ENCODE measurements at regions not wholly inside any gene's neighbourhood (a gene's known extent, or its start where the extent isn't known, plus 50 kb on each side); places are given as distances from the start of the nearest gene placed in this dataset.
"Not testable (repeated sequence)": the region's sequence is repeated elsewhere in the genome, so short reads cannot be mapped to it uniquely, and the experiment has no call there.

DNA sequence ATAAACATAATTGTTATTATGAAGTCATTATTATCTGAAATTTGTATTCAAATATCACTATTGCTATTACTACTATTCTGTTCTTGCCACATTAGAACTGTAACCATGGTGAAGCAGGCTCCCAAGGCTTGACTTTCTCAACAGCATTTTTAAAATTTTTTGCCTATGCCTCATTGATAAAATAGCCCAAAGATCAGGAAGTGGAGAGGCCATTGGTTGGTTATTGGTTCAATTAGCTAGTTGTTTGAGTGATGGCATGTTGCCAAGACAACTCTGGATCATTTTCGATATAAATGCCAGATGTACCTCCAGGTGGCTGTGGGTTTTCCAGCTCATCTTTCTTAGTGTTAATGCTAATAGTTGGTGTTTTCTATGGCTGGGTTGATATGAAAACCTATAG lies 513.5 kb downstream of the TRIB2 start:
- peak in 1 of 2 experiments; percentile 32 for DNase-seq

DNA sequence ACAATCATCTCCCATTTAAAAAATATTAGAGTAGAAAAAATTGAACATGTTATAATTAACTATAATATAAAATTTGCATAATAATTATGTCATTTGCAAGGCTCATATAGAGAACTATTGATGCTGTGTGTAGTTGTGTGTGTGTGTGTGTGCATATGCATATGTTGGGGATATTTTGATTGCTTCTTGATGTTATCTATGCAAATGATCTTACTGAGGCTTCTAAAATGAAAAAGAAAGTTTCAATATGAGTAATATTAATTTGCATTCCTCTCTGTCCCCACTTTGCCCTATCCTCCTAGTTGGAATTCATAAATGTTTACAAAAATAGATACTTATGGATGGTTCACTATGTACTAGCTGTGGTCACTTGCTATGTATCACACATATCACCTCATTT lies 523.3 kb downstream of the TRIB2 start:
- DNase-seq, result no peak

- DNase-seq, result no peak
Observed at GRCh38 chr2:13240789-13241487, 524.2 kb downstream of the TRIB2 start.

DNA sequence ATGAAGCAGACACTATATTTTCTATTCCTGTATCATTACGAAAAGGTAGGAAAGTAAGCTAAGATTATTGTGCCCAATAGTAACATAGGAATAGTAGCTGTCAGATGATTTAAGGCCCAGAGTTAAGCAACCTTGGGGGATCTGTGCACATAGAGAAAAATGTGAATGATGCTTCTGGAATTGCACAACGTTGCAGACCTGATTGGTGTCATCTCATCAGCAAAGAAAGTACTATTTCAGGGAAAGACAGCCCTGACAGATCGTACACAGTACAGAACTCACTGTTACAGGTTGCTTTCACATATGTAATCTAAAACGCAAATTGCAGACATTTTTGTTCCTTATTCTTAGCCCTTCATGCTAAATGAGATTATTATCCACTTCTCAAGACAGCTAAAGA lies 535.9 kb downstream of the TRIB2 start:
- no peak for DNase-seq

- DNase-seq, result no peak
Observed at GRCh38 chr2:13255485-13255884, 538.7 kb downstream of the TRIB2 start.

DNA sequence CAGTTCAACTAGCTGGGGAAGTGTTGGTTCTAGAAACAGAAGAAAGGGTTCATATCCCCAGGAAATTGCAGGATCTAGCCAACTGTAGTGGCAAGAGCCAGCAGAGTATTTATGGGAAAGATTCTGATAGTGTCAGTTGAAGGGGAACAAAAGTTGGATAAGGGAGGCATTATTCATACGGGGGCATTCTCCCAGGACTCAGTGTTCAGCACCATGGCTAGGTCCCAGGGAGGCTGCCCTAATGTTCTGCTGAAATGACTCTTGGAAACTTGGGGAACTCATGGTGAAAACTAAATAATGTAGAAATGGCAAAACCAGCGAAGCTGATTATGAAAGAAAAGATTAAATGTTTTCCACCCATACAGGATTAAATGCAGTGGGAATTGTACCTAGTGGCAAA lies 543.7 kb downstream of the TRIB2 start:
- no peak for DNase-seq

- no peak for DNase-seq
Observed at GRCh38 chr2:13266166-13266565, 549.4 kb downstream of the TRIB2 start.

GRCh38 chr2:13284688-13285087 lies 568.0 kb downstream of the TRIB2 start:
- DNase-seq, result no peak

GRCh38 chr2:13289310-13289709 lies 572.6 kb downstream of the TRIB2 start:
- no peak for DNase-seq

- not testable (repeated sequence) for DNase-seq
Observed at GRCh38 chr2:13308478-13308805, 591.7 kb downstream of the TRIB2 start.

DNA sequence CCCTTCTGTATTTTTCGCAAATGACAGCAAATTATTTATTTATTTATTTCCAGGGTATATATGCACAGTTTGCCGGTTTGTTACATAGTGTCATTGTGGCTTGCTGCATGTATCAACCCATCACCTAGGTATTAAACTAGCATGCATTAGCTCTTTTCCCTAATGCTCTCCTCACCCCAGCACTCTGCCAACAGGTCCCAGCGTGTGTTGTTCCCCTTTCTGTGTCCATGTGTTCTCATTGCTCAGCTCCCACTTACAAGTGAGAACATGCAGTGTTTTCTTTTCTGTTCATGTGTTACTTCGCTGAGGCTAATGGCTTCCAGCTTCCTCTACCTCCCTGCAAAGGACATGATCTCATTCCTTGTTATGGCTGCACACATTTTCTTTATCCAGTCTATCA lies 592.3 kb downstream of the TRIB2 start:
- DNase-seq, result no peak

DNA sequence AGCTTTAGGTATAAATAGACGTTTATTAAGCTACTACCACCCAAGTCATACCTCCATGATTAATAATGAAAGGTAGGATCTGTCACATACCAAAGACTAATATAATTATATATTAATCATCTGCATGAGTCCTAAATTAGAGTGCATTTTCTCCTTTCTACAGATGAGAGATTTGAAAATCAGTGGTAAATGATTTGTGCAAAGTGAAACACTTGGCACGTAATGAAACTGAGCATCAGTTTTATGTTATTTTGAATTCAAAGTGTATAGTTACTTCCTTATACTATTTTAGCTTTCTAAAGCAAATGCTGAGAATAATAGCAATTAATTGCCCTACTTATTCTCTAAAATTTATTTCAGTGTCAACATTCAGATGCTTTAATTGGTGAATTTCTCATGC lies 615.3 kb downstream of the TRIB2 start:
- DNase-seq, result no peak

DNA sequence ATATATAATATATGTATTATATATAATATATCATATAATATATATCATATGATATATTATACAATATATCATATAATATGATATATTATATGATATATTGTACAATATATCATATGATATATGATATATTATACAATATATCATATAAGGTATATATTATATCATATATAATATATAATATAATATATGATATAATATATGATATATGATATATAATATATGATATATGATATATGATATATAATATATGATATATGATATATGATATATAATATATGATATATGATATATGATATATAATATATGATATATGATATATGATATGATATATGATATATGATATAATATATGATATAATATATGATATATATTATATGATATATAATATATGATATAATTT lies 617.3 kb downstream of the TRIB2 start:
- not testable (repeated sequence) for DNase-seq

GRCh38 chr2:13334545-13334944 lies 617.8 kb downstream of the TRIB2 start:
- DNase-seq, result no peak

GRCh38 chr2:13335862-13336535 lies 619.3 kb downstream of the TRIB2 start:
- DNase-seq, result no peak

GRCh38 chr2:13351068-13351467 lies 634.3 kb downstream of the TRIB2 start:
- no peak for DNase-seq

DNA sequence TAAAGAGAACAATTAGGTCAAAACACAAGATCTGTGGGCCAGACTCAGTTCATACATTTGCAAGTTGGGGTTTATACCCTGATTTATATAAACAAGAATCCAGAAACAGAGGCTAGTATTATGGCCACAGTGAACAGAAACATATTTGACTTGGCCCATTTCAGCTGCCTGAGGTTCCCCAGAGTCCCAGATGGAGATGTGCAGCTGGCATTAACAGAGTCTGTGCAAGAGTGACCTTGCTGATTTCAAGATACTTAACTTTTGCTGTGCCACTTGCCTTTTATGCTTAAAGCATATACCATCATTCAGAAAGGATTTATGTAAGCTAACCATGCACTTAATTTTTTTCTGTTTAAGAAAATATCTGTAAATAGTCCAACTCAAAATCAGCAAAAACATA lies 636.3 kb downstream of the TRIB2 start:
- DNase-seq, result no peak

- DNase-seq, result no peak
Observed at GRCh38 chr2:13354031-13354430, 637.3 kb downstream of the TRIB2 start.

- DNase-seq, result not testable (repeated sequence)
Observed at GRCh38 chr2:13381928-13382327, 665.2 kb downstream of the TRIB2 start.

DNA sequence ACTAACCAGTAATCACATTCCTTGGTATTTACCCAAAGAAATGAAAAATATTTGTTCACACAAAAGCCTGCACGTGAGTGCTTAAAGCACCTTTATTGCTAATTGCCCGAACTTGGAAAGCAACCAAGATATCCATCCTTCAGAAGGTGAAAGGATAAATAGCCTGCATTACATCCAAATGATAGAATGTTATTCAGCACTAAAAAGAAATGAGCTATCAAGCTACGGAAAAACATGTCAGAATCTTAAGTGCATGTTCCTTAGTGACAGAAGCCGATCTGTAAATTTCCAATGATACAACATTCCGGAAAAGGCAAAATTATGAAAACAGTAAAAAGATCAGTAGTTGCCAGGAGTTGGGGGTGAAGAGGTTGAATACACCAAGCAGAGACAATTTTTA lies 672.4 kb downstream of the TRIB2 start:
- peak in 1 of 2 experiments; percentile 66 for DNase-seq

DNA sequence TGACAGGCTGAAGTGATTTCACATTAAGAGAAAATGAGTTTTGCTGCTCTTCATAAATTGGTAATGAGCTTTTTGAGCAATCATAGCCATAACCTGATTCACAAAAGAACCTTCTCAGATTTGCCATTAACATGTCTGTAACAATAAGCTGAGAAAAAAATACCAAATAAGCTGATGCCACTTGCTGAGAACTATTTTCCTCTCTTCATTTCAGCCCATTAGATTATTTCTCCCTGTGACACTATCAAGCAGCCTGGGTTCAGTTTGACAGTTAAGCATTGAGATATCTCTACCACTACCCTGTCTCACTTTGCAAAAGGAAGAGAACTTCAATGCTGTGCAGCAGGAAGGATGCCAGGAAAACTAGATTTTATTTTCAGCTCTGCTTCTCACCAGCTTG lies 673.9 kb downstream of the TRIB2 start:
- no peak for DNase-seq

DNA sequence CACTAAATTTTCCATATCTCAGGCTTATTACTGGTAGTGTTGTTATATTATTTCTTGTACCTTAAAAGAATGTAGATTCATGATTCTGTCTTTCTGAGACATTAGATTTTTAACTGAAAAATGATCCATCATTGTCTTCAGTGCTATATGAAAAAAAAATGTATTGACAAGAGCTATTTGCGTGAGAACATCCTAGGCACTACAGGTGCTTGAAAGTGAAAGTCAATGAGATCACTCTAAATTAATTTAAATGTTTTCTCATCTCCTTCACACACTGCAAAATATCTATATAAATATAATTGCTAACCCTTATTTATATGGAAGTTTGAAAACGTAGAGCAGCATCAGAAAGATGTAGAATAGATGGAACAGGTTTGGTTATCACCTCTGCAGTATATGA lies 684.6 kb downstream of the TRIB2 start:
- DNase-seq, result no peak

GRCh38 chr2:13413989-13414388 lies 697.3 kb downstream of the TRIB2 start:
- peak; percentile 7 to 19 for DNase-seq

GRCh38 chr2:13414897-13415296 lies 698.2 kb downstream of the TRIB2 start:
- DNase-seq, result peak in 1 of 2 experiments; percentile 5

GRCh38 chr2:13433954-13434353 lies 717.2 kb downstream of the TRIB2 start:
- DNase-seq, result no peak

Measured in NCI-H2081 (cell line).